D721Med (cell line): ENCODE measurements at regions not wholly inside any gene's neighbourhood (a gene's known extent, or its start where the extent isn't known, plus 50 kb on each side); places are given as distances from the start of the nearest gene placed in this dataset.

Source experiments
- DNase-seq: peaks from one replicate; pipeline ENCODE4 v3.0.0; 2011; ENCODE audit warnings: low spot score; ENCODE audit not compliant: insufficient read length
- FAIRE-seq: peaks from 2 replicates; lab custom pipeline; 2011; peaks lifted over from hg19 to GRCh38; lab: Jason Lieb, UNC
- TF ChIP-seq, protein P1 (sequence below): IDR thresholded peaks from 2 replicates; pipeline ENCODE4 v1.5.1; 2012; ENCODE audit warnings: mild to moderate bottlenecking, control low read depth; ENCODE audit not compliant: insufficient read depth; ENCODE audit errors: missing control alignments

DNA sequence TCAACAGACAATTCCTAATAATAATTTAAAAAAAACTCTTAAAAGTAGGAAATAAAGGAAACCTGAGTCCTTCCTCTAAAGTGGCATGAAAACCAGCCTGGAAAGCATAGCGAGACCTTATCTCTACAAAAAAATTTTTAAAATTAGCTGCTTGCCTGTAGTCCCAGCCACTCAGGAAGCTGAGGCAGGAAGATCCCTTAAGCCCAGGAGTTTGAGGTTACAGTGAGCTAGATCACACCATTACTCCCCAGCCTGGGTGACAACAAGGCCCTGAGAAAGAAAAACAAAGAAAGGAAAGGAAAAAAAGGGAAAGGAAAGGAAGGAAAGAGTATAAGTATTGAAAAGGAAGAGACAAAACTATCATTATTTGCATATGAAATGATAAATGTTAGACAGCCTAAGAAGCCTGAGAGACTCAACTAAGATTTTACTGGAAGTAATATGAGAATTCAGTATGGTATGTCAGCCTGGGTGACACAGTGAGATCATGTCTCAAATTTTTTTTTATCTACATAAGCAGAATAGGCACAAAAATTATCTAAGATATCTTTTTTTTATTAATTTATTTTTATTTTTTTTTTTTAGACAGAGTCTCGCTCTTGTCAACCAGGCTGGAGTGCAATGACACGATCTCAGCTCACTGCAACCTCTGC, 113.0 kb downstream of the GOSR1 start:
- FAIRE-seq (no peak), DNase-seq (no peak)
- TF ChIP-seq, protein P1, sequence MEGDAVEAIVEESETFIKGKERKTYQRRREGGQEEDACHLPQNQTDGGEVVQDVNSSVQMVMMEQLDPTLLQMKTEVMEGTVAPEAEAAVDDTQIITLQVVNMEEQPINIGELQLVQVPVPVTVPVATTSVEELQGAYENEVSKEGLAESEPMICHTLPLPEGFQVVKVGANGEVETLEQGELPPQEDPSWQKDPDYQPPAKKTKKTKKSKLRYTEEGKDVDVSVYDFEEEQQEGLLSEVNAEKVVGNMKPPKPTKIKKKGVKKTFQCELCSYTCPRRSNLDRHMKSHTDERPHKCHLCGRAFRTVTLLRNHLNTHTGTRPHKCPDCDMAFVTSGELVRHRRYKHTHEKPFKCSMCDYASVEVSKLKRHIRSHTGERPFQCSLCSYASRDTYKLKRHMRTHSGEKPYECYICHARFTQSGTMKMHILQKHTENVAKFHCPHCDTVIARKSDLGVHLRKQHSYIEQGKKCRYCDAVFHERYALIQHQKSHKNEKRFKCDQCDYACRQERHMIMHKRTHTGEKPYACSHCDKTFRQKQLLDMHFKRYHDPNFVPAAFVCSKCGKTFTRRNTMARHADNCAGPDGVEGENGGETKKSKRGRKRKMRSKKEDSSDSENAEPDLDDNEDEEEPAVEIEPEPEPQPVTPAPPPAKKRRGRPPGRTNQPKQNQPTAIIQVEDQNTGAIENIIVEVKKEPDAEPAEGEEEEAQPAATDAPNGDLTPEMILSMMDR, result no peak

DNA sequence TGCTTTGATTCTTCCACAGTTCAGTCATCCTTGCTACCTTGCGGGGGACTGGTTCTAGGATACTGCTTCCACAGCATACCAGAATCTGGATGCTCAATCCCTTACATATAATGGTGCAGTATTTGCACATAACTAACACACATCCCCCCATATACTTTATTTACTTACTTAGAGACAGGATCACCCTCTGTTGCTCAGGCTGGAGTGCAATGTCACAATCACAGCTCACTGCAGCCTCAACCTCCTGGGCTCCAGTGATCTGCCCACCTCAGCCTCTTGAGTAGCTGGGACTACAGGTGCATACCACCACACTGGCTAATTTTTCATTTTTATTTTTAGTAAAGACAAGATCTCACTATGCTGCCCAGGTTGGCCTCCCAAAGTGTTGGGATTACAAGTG, 112.2 kb downstream of the GOSR1 start:
- no peak for FAIRE-seq
- DNase-seq, result no peak
- TF ChIP-seq, protein P1, result no peak

DNA sequence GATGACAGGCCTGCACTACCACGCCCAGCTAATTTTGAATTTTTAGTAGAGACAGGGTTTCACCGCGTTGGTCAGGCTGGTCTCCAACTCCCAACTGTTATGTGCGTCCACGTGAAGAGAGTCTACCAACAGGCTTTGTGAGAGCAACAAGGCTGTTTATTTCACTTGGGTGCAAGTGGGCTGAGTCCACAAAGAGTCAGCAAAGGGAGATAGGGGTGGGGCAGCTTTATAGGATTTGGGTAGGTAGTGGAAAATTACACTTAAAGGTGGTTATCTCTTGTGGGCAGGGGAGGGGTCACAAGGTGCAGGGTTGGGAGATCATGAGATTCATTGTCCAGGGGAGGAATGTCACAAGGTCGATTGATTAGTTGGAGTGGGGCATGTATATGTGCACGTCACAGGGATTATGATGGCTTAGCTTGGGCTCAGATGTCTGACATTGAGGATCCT, 111.6 kb downstream of the GOSR1 start:
- FAIRE-seq (no peak), DNase-seq (no peak)
- TF ChIP-seq, protein P1, result no peak

DNA sequence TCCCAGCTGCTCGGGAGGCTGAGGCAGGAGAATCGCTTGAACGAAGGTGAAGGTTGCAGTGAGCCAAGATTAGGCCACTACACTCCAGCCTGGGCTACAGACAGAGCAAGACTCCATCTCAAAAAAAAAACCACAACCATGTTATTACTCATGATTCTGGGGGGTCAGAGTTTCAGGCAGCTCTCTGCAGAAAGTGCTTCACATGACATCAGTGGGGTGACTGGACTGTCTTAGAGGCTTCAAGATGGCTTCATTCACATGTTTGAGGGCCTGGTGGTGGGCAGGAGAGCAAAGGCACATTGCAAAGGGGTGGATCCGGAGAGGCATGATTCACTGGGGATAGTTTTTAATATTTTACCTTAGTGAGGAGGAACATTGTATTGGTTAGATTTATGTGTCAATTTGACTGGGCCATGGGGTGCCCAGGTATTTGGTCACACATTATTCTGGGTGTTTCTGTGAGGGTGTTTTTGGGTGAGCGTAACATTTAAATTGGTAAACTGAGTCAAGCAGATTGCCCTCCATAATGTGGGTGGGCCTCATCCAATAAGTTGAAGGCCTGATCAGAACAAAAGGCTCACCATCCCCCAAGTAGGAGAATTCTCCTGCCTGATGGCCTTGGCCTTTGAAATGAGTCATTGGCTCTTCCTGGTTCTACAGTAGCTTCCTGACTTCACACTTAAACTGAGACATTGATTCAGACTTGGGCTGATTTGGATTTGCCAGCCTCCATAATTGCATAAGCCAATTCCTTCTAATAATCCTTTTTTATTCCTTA, 109.8 kb downstream of the GOSR1 start:
- TF ChIP-seq, protein P1, result no peak
- no peak for FAIRE-seq
- no peak for DNase-seq

DNA sequence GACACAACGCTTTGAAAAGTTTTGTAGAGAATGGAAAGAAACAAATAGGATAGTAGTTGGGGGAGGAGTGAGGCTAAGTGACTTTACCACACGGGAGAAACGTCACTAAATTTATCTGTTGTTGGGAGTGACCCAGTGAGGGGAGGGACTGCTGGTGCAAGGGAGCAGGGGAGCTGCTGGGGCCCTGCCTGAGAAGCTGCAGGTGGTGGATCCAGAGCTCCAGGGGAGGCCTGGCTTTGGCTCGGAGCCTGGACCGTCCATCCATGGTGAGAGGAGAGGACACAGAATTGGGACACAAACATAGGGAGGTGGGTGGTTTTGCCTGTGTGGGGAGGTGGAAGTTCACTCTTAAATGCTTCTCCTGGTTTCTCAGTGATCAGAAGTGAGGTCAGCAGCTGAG, 107.6 kb downstream of the GOSR1 start:
- TF ChIP-seq, protein P1, result no peak
- DNase-seq (no peak), FAIRE-seq (no peak)

DNA sequence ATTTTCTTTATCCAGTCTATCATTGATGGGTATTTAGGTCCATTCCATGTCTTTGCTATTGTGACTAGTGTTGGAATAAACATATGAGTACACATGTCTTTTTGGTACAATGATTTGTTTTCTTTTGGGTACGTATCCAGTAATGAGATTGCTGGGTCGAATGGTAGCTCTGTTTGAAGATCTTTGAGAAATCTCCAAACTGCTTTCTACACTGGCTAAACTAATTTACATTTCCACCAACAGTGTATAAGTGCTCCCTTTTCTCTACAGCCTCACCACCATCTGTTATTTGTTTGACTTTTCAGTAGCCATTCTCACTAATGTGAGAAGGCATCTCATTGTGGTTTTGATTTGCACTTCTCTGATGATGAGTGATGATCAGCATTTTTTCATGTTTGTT, 103.7 kb downstream of the GOSR1 start:
- DNase-seq (no peak), FAIRE-seq (no peak)
- TF ChIP-seq, protein P1, result no peak
